Naive thymus-derived CD8-positive, alpha-beta T cell (primary cell): ENCODE measurements at regions not wholly inside any gene's neighbourhood (a gene's known extent, or its start where the extent isn't known, plus 50 kb on each side); places are given as distances from the start of the nearest gene placed in this dataset.

Experiments used
- ATAC-seq, 2 donors: fragments of 150-1000 bp; cut with Tn5 transposase in 1 of 2; sonication (Bioruptor Pico), chemical (Tn5 transposase) in 1 of 2; 1 replicate in 1 of 2; 2 replicates in 1 of 2; pipeline ENCODE4 v1.10.0; 2021; ENCODE audit warnings: mild to moderate bottlenecking in 2 of 2, moderate library complexity in 2 of 2
- POLR2A ChIA-PET: fragments of 350-600 bp; sonication (Branson Sonifier 250); formaldehyde crosslinking; loops from one replicate; lab custom pipeline; 2021; ENCODE audit warnings: antibody characterized with exemption; lab: Charles Lee
- DNase-seq, 10 donors: peaks; one replicate each; pipeline versions ENCODE4 v3.0.0 to v3.0.0-alpha.2; 2020 to 2022
- H3K27ac Mint-ChIP-seq, 10 donors: one replicate each; pipeline ENCODE4 v1.8.0; 2020 to 2022; ENCODE audit warnings: mild to moderate bottlenecking in 10 of 10, mixed read lengths in 10 of 10, moderate library complexity in 4 of 10, inconsistent platforms in 1 of 10
- H3K27me3 Mint-ChIP-seq, 5 donors: one replicate each; pipeline ENCODE4 v1.8.0; 2021 to 2022; ENCODE audit warnings: mixed read lengths in 5 of 5
- H3K36me3 Mint-ChIP-seq, 3 donors: one replicate each; pipeline ENCODE4 v1.8.0; 2020 to 2022; ENCODE audit warnings: mixed read lengths in 3 of 3, mild to moderate bottlenecking in 2 of 3, inconsistent platforms in 1 of 3
- H3K4me1 Mint-ChIP-seq, 4 donors: one replicate each; pipeline ENCODE4 v1.8.0; 2021 to 2022; ENCODE audit warnings: mixed read lengths in 4 of 4
- H3K4me3 Mint-ChIP-seq, 10 donors: one replicate each; pipeline ENCODE4 v1.8.0; 2020 to 2022; ENCODE audit warnings: mild to moderate bottlenecking in 10 of 10, mixed read lengths in 10 of 10, moderate library complexity in 6 of 10, inconsistent platforms in 1 of 10
- H3K9me3 Mint-ChIP-seq, 9 donors: one replicate each; pipeline ENCODE4 v1.8.0; 2020 to 2022; ENCODE audit warnings: mixed read lengths in 9 of 9, mild to moderate bottlenecking in 3 of 9, inconsistent platforms in 1 of 9, moderate library complexity in 1 of 9

DNA sequence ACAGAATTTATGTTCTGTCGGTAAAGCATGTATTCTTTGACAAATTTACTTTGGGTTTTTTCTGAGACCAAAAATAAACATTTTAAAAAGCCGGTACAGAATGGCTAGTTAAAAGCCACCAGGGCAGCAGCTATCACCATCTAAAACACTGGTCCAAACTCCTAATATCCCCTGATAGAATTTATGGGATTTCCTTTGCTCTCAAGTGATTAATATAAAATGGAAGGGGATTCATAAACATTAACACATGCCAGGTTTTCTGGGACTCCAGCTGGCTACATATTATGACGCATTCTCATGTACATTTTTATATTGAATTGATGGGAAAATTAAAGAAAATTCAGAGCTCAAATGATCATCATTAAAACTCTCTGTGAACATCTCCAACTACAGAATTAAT is 640.8 kb downstream of the C12orf50 start:
- peaks cover 0 to 15% (median 0%) of the 10 kb centered on the region in 9 donors for H3K9me3 Mint-ChIP-seq
- H3K4me1 Mint-ChIP-seq: no peaks in the 10 kb centered on the region
- POLR2A ChIA-PET: no interaction called here
- H3K27me3 Mint-ChIP-seq: no peaks in the 10 kb centered on the region
- ATAC-seq (no peak), DNase-seq (no peak)
- H3K4me3 Mint-ChIP-seq: no peak overlapping the region
- no peak overlapping the region for H3K27ac Mint-ChIP-seq
- no peaks in the 10 kb centered on the region for H3K36me3 Mint-ChIP-seq

DNA sequence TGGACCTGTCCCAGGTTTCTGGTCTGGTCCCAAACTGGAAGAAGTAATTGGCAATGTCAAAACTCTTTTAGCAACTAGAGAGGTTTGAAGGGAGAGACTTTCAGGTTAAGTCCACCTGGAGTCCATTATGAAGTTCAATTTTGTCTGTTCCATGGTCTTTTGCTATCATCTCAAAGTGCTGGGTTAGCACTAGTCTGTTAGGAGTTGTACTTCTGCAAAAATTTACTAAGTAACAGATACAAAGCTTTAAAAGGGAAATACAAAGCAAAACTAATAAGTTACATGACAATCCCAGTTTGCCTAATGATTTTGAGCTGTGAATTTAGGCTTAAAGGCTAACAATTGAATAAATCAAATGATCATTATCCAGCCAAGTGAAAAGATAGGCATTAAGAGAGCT is 643.9 kb downstream of the C12orf50 start:
- Mint-ChIP-seq H3K4me1 (no peaks in the 10 kb centered on the region), H3K27me3 (no peaks in the 10 kb centered on the region), H3K4me3 (no peak overlapping the region), H3K9me3 (peaks cover 0 to 6% (median 0%) of the 10 kb centered on the region in 9 donors), H3K27ac (no peak overlapping the region), H3K36me3 (no peaks in the 10 kb centered on the region)
- DNase-seq (no peak), ATAC-seq (no peak)
- POLR2A ChIA-PET: no interaction called here

DNA sequence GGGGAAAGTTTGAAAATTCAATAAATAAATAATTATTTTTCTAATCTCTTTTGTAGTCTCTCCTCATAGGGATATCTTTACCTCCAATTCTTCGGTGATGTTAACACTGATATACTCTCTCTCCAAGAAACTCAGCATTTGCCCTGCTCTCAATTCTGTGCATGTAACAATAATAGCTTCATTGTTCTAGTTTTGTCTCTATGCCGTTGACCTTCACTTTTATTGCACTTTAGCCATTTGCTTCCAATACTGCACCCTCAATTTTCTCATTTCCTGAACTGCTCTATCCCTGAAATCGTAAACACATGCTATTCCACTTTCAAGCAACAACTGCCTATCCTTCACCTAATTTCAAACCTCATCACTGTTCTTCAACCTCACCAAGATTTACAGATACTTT is 645.0 kb downstream of the C12orf50 start:
- H3K27me3 Mint-ChIP-seq: no peaks in the 10 kb centered on the region
- ATAC-seq (no peak), DNase-seq (no peak)
- POLR2A ChIA-PET: no interaction called here
- H3K36me3 Mint-ChIP-seq: no peaks in the 10 kb centered on the region
- no peaks in the 10 kb centered on the region for H3K4me1 Mint-ChIP-seq
- H3K9me3 Mint-ChIP-seq: peaks cover 0 to 6% (median 0%) of the 10 kb centered on the region in 9 donors
- no peak overlapping the region for H3K27ac Mint-ChIP-seq
- H3K4me3 Mint-ChIP-seq: no peak overlapping the region

DNA sequence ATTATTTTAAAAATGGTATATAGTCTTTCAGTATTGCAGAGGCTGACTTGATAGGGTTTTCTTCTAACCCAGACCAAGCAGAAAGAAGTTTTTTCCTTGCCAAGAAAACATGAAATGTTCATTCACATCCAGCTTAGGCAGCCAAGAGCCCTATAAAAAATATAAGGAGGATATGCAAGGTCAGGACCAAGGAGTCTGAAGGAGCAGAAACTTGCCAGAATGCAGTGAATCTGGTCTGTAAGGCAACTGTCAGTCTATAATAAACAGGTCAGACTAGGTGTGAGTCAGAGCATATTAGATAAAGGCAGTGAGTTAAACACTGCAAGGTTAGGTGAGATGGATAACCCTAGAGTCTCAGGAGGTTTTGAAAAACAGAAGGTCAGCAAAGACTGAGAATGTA is 645.5 kb downstream of the C12orf50 start:
- no peaks in the 10 kb centered on the region for H3K36me3 Mint-ChIP-seq
- H3K4me3 Mint-ChIP-seq: no peak overlapping the region
- H3K9me3 Mint-ChIP-seq: peaks cover 0 to 6% (median 0%) of the 10 kb centered on the region in 9 donors
- H3K27ac Mint-ChIP-seq: no peak overlapping the region
- no peak for ATAC-seq
- DNase-seq: no peak
- H3K27me3 Mint-ChIP-seq: no peaks in the 10 kb centered on the region
- H3K4me1 Mint-ChIP-seq: no peaks in the 10 kb centered on the region
- POLR2A ChIA-PET: no interaction called here

DNA sequence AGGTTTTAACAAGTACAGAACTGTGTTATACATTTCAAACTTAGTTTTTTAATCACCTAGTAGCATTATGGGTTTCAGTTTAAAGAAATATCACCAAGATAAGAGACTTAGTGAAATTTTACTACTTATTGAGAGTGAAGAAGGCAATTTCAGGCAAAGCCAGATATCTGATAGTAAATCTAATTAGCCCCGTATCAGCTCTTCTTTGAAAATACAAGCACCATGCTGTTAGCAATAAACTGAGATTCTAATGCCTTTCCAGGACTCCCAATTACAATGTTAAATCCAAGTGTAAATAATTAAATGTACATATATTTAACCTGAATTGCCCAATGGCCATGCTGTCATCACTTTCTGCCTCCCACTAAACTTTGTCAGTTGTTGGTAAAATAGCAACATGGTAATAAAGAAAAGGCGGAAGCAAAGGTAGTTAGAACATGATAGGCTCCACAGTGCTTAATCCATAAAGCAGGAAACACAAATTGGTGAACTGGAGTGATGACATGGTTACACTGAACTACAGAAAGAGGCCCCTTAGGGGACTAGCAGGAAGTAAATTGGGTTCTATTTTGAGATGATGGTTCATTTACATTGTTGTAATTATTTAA is 646.1 kb downstream of the C12orf50 start:
- no peaks in the 10 kb centered on the region for H3K36me3 Mint-ChIP-seq
- DNase-seq: no peak
- peaks cover 0 to 6% (median 0%) of the 10 kb centered on the region in 9 donors for H3K9me3 Mint-ChIP-seq
- ATAC-seq: no peak
- H3K27me3 Mint-ChIP-seq: no peaks in the 10 kb centered on the region
- POLR2A ChIA-PET: no interaction called here
- H3K27ac Mint-ChIP-seq: no peak overlapping the region
- H3K4me1 Mint-ChIP-seq: no peaks in the 10 kb centered on the region
- no peak overlapping the region for H3K4me3 Mint-ChIP-seq

DNA sequence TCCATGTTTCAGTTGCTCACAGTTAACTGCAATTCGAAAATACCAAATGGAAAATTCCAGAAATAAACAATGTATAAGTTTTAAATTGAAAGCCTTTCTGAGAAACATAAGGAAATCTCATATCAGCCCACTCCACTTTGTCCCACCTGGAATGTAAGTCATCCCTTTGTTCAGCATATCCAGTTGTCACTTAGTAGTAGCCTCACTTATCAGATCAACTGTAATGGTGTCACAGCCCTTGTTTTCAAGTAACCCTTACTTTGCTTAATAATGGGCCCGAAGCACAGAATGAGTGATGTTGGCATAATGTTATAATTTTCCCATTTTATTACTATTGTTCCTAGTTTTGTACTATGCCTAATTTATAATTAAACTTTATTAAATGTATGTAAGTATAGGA is 646.8 kb downstream of the C12orf50 start:
- no peak for ATAC-seq
- Mint-ChIP-seq H3K27ac (no peak overlapping the region), H3K4me3 (no peak overlapping the region), H3K27me3 (no peaks in the 10 kb centered on the region), H3K36me3 (no peaks in the 10 kb centered on the region), H3K9me3 (peaks cover 0 to 3% (median 0%) of the 10 kb centered on the region in 9 donors), H3K4me1 (no peaks in the 10 kb centered on the region)
- POLR2A ChIA-PET: no interaction called here
- no peak for DNase-seq

DNA sequence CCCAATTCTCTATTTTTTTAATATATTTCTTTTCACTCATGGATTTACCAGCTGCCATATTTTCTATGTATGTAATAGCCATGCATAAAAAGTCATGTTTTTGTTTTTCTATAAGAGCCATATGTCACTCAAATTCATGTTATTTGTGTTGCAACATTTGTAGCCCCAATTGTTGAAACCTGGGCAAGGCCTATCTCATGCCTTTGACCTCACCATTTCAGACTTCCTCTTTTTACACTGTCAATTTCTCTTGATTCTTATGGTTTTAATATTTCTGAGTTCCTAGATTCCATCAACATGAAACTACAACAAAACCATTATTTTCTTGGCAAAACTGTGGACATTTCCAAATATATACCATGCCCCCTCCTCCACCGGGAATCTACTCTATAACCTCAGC is 647.5 kb downstream of the C12orf50 start:
- ATAC-seq: no peak
- H3K9me3 Mint-ChIP-seq: peaks cover 0 to 3% (median 0%) of the 10 kb centered on the region in 9 donors
- no peak overlapping the region for H3K4me3 Mint-ChIP-seq
- H3K4me1 Mint-ChIP-seq: no peaks in the 10 kb centered on the region
- no peaks in the 10 kb centered on the region for H3K27me3 Mint-ChIP-seq
- POLR2A ChIA-PET: no interaction called here
- no peak overlapping the region for H3K27ac Mint-ChIP-seq
- no peaks in the 10 kb centered on the region for H3K36me3 Mint-ChIP-seq
- no peak for DNase-seq

DNA sequence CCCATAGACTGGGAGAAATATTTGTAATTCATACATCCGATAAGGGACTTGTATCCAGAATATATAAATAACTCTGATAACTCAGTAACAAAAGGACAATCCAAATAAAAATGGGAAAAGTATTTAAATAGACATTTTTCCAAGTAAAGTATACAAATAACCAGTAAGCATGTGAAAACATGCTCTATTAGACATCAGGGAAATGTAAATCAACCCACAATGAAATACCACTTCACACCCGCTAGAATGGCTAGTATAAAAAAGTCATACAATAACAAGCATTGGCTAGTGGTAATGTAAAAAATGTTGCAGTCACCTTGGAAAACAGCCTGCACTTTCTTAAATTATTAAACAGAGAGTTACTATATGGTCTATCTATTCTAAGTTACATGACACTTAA is 650.7 kb downstream of the C12orf50 start:
- Mint-ChIP-seq H3K4me3 (no peak overlapping the region), H3K27me3 (no peaks in the 10 kb centered on the region), H3K9me3 (peaks cover 0 to 20% (median 2%) of the 10 kb centered on the region in 9 donors), H3K36me3 (no peaks in the 10 kb centered on the region), H3K4me1 (no peaks in the 10 kb centered on the region), H3K27ac (no peak overlapping the region)
- POLR2A ChIA-PET: no interaction called here
- ATAC-seq: no peak
- DNase-seq: no peak

DNA sequence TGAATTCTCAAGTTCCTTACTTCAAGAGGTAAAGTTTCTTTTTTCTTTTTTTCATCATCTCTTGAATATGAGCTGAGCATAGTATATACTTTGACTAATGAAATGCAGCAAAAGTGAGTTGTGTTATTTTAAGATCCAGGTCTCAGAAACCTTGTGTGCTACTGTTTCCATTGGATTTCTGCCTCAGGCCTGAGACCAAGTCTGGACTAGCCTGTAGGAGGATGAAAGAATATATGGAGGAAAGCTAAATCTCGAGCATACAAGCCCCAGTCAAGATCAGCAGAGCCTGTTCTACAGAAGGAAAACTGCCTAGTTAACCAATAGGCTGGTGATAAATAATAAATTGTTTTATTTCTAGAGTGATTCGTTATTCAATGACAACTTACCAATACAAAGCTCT is 652.5 kb downstream of the C12orf50 start:
- Mint-ChIP-seq H3K27ac (no peak overlapping the region), H3K4me1 (no peaks in the 10 kb centered on the region), H3K9me3 (peaks cover 0 to 29% (median 3%) of the 10 kb centered on the region in 9 donors), H3K27me3 (no peaks in the 10 kb centered on the region), H3K36me3 (no peaks in the 10 kb centered on the region), H3K4me3 (no peak overlapping the region)
- ATAC-seq (no peak), DNase-seq (no peak)
- POLR2A ChIA-PET: no interaction called here

DNA sequence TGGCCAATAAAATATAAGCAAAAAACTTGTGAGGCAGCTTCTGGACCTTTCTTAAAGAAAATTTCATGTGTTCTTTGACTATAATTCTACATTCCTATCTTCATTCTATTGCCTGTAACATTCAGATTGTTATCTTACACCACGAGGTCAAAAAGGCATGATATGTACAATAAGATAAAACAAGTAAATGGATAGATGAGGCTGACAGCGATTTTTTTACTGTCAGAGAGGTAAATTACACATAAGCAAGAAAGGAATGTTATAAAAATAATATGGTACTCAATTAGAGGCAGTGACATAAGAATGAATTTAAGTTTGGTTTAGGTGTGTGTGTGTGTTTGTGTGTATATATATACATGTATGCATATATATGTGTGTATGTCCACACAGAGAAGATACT is 660.0 kb downstream of the C12orf50 start:
- DNase-seq: no peak
- ATAC-seq: no peak
- Mint-ChIP-seq H3K36me3 (no peaks in the 10 kb centered on the region), H3K4me1 (no peaks in the 10 kb centered on the region), H3K9me3 (peaks cover under 1 to 28% (median 2%) of the 10 kb centered on the region in 9 donors), H3K27ac (no peak overlapping the region), H3K4me3 (no peak overlapping the region), H3K27me3 (no peaks in the 10 kb centered on the region)
- POLR2A ChIA-PET: no interaction called here

DNA sequence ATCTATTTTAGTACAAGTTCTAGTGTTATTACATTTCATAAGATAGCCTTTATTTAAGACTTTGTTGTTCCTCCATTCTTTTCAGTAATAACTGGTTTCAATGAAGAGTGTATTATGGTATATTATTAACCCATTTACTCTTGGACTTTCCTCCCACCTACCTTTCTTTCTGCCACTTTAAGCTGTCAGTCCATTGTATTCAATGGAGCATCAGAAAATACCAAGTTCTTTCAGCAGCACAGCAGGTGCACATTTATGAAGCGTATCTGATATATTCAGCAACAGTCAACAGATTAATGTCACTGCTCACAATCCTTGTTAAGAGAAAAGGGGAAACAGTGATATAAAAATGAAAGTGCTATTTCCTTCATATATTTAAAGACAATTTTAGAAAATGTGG is 660.9 kb downstream of the C12orf50 start:
- H3K4me3 Mint-ChIP-seq: no peak overlapping the region
- H3K9me3 Mint-ChIP-seq: peaks cover 2 to 22% (median 5%) of the 10 kb centered on the region in 9 donors
- no peak for DNase-seq
- ATAC-seq: no peak
- no peaks in the 10 kb centered on the region for H3K27me3 Mint-ChIP-seq
- no peaks in the 10 kb centered on the region for H3K36me3 Mint-ChIP-seq
- POLR2A ChIA-PET: no interaction called here
- H3K27ac Mint-ChIP-seq: no peak overlapping the region
- H3K4me1 Mint-ChIP-seq: no peaks in the 10 kb centered on the region

DNA sequence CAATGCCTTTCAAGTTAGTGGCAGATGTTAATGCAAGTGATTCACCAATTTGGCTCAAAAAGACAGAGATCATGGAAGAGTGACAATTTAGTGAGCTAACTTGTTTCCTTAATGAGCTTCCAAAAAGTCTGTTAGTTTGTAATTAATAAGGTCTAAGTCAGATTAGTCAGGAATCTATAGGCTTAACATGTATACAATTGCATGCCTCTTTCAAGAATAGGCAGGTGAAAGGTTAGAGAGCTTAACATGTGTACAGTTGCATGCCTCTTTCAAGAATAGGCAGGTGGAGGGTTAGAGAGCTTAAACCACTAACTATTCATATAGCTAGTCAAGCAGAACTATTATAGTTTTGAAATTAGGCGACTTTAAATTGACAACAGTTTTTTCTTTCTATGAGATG is 663.8 kb downstream of the C12orf50 start:
- no peaks in the 10 kb centered on the region for H3K27me3 Mint-ChIP-seq
- ATAC-seq (no peak), DNase-seq (no peak)
- H3K36me3 Mint-ChIP-seq: peaks cover 0 to 8% (median 0%) of the 10 kb centered on the region in 3 donors
- H3K27ac Mint-ChIP-seq: no peak overlapping the region
- no peak overlapping the region for H3K4me3 Mint-ChIP-seq
- peaks cover 3 to 31% (median 19%) of the 10 kb centered on the region in 9 donors for H3K9me3 Mint-ChIP-seq
- POLR2A ChIA-PET: no interaction called here
- H3K4me1 Mint-ChIP-seq: no peaks in the 10 kb centered on the region

DNA sequence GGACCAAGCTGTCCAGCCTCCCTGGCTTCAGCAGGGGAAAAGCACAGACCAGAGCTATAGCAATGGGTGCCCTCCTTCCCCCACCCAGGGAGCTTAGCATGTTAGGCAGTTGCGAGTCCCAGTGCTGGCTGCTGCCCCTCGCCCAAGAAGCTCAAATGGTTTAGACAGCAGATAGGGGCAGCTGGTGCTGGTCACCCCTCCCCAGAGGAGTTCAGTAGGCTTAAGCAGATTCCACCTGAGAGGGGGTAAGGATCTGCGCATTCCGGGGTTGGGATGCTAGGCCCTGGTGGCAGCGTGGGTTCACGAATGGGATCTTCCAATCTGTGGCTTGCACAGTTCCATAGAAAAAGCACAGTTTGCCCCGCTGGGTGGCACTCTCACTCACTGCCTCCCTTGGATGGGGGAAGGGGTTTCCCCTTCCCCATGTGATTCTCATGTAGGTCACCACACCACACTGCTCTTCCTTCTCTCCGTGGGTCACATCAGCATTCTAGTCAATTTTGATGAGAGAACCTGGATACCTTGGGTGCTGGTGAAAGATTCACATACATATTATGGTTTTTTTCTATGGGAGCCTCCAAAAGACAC is 665.6 kb downstream of the C12orf50 start:
- no peaks in the 10 kb centered on the region for H3K4me1 Mint-ChIP-seq
- ATAC-seq: no peak
- peaks cover 0 to 8% (median 0%) of the 10 kb centered on the region in 3 donors for H3K36me3 Mint-ChIP-seq
- DNase-seq: no peak
- peaks cover 3 to 44% (median 12%) of the 10 kb centered on the region in 9 donors for H3K9me3 Mint-ChIP-seq
- no peak overlapping the region for H3K27ac Mint-ChIP-seq
- no peak overlapping the region for H3K4me3 Mint-ChIP-seq
- POLR2A ChIA-PET: no interaction called here
- no peaks in the 10 kb centered on the region for H3K27me3 Mint-ChIP-seq

DNA sequence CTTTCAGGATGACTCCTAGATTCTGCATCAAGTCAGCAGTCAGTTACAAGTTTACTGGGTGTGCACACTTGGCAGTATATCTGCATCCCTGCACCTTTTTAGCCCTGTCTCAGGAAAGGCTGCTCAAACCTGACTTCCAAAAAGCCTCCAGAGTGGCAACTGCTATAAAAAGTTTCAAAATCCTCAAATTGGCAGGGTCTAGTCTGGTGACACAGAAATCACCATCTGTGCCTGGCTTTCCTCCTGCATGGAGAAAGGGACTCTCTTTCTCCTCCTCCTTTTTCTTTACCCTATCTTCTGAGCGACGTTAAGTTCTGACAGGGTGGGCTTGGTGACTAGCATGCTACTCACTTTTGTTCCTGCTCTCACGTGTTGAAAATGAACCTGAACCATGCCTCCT is 679.5 kb downstream of the C12orf50 start:
- no peaks in the 10 kb centered on the region for H3K27me3 Mint-ChIP-seq
- peaks cover 0 to 14% (median 4%) of the 10 kb centered on the region in 9 donors for H3K9me3 Mint-ChIP-seq
- no peak for ATAC-seq
- H3K4me3 Mint-ChIP-seq: no peak overlapping the region
- no peak overlapping the region for H3K27ac Mint-ChIP-seq
- DNase-seq: no peak
- POLR2A ChIA-PET: no interaction called here
- H3K4me1 Mint-ChIP-seq: no peaks in the 10 kb centered on the region
- no peaks in the 10 kb centered on the region for H3K36me3 Mint-ChIP-seq
